GM23338 (cell line): ENCODE measurements at regions not wholly inside any gene's neighbourhood (a gene's known extent, or its start where the extent isn't known, plus 50 kb on each side); places are given as distances from the start of the nearest gene placed in this dataset.

Experiments
- CREB1 ChIP-seq: fragments of 250-450 bp; sonication (Bioruptor Pico); IDR thresholded peaks from 2 replicates; pipeline ENCODE4 v1.5.0; 2020; ENCODE audit warnings: low read depth, mild to moderate bottlenecking, moderate library complexity
- EZH2 ChIP-seq: fragments of 200-600 bp; sonication (generic); IDR thresholded peaks from one replicate; pipeline ENCODE4 v1.8.0; 2017; ENCODE audit warnings: antibody characterized with exemption, mild to moderate bottlenecking, low read depth; ENCODE audit not compliant: unreplicated experiment
- EZH2phosphoT487 ChIP-seq: fragments of 200-600 bp; sonication (generic); IDR thresholded peaks from one replicate; pipeline ENCODE4 v1.8.1; 2018; ENCODE audit warnings: antibody characterized with exemption; ENCODE audit not compliant: unreplicated experiment
- JUNB ChIP-seq: IDR thresholded peaks from one replicate; pipeline ENCODE4 v1.6.1; 2016; ENCODE audit warnings: antibody characterized with exemption; ENCODE audit not compliant: unreplicated experiment
- POLR2AphosphoS5 ChIP-seq: IDR thresholded peaks from 2 replicates; pipeline ENCODE4 v1.6.1; 2016; ENCODE audit warnings: antibody characterized with exemption, low read depth
- REST ChIP-seq: IDR thresholded peaks from one replicate; pipeline ENCODE4 v1.6.1; 2018; ENCODE audit warnings: antibody characterized with exemption; ENCODE audit not compliant: unreplicated experiment
- STAT1 ChIP-seq: IDR thresholded peaks from one replicate; pipeline ENCODE4 v1.6.1; 2016; ENCODE audit warnings: antibody characterized with exemption; ENCODE audit not compliant: unreplicated experiment
- ZNF114 ChIP-seq: fragments of 250-450 bp; sonication (Bioruptor Pico); IDR thresholded peaks from 2 replicates; pipeline ENCODE4 v1.5.0; 2020; ENCODE audit warnings: mild to moderate bottlenecking, moderate library complexity
- ZNF331 ChIP-seq: fragments of 250-450 bp; sonication (Bioruptor Pico); IDR thresholded peaks from 2 replicates; pipeline ENCODE4 v1.5.0; 2020; ENCODE audit warnings: low read depth, mild to moderate bottlenecking, moderate library complexity
- TF ChIP-seq, protein P1 (sequence below), 2 experiments: fragments of 200-600 bp in 1 of 2; sonication (generic) in 1 of 2; conservative IDR thresholded peaks; 2 replicates each; pipeline versions ENCODE4 v1.5.1 to v1.6.1; 2016 to 2017; ENCODE audit warnings: antibody characterized with exemption in 2 of 2, low read depth in 2 of 2, mild to moderate bottlenecking in 2 of 2, moderate library complexity in 1 of 2
- TF ChIP-seq, protein P2 (sequence below): IDR thresholded peaks from 2 replicates; pipeline ENCODE4 v1.6.1; 2016; ENCODE audit warnings: antibody characterized with exemption

DNA sequence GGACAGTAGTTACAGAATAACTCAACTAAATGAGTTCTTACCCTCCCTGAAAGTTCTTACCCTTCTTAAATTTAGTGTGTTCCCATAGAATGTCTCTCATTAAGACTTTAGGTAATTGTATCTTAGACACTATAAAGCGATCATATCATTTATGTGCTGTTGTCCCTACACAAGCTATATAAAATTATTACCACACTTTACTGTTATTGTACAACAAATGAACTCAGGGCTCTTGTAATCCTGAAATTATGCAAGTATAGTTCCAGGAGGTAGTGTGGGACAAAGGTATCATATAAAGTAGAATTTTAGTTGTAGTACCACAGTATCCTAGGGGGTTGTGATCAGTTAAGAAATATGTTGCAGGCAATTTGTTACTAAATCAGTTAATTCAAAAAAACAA is 167.4 kb upstream of the CARMIL1 start:
- TF ChIP-seq, protein P1, sequence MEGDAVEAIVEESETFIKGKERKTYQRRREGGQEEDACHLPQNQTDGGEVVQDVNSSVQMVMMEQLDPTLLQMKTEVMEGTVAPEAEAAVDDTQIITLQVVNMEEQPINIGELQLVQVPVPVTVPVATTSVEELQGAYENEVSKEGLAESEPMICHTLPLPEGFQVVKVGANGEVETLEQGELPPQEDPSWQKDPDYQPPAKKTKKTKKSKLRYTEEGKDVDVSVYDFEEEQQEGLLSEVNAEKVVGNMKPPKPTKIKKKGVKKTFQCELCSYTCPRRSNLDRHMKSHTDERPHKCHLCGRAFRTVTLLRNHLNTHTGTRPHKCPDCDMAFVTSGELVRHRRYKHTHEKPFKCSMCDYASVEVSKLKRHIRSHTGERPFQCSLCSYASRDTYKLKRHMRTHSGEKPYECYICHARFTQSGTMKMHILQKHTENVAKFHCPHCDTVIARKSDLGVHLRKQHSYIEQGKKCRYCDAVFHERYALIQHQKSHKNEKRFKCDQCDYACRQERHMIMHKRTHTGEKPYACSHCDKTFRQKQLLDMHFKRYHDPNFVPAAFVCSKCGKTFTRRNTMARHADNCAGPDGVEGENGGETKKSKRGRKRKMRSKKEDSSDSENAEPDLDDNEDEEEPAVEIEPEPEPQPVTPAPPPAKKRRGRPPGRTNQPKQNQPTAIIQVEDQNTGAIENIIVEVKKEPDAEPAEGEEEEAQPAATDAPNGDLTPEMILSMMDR (conservative IDR thresholded peaks at IDR 0.05; ENCODE audit: low read depth in 2 of 2): no peak
- TF ChIP-seq REST (no peak), STAT1 (no peak), EZH2 (no peak), POLR2AphosphoS5 (no peak), EZH2phosphoT487 (no peak), CREB1 (CRISPR knock-in tag) (no peak), JUNB (no peak), ZNF331 (no peak), ZNF114 (CRISPR knock-in tag) (no peak)
- TF ChIP-seq, protein P2, sequence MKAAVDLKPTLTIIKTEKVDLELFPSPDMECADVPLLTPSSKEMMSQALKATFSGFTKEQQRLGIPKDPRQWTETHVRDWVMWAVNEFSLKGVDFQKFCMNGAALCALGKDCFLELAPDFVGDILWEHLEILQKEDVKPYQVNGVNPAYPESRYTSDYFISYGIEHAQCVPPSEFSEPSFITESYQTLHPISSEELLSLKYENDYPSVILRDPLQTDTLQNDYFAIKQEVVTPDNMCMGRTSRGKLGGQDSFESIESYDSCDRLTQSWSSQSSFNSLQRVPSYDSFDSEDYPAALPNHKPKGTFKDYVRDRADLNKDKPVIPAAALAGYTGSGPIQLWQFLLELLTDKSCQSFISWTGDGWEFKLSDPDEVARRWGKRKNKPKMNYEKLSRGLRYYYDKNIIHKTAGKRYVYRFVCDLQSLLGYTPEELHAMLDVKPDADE: no peak
